ENCODE measurements at regions not wholly inside any gene's neighbourhood (a gene's known extent, or its start where the extent isn't known, plus 50 kb on each side); places are given as distances from the start of the nearest gene placed in this dataset.
"Not testable (repeated sequence)": the region's sequence is repeated elsewhere in the genome, so short reads cannot be mapped to it uniquely, and the experiment has no call there.

GRCh38 chr1:161454865-161455707 is 50.2 kb upstream of the FCGR2A start:
- not testable (repeated sequence) for DNase-seq

GRCh38 chr1:161453950-161454864 is 51.0 kb upstream of the FCGR2A start:
- DNase-seq: peak; percentile 10

GRCh38 chr1:161451698-161452348 is 53.4 kb upstream of the FCGR2A start:
- DNase-seq: not testable (repeated sequence)

GRCh38 chr1:161447760-161448332 is 57.4 kb upstream of the FCGR2A start:
- DNase-seq: not testable (repeated sequence)

- DNase-seq: not testable (repeated sequence)
These were observed 58.1 kb upstream of the FCGR2A start for GRCh38 chr1:161447040-161447759.

- not testable (repeated sequence) for DNase-seq
These were observed 60.5 kb upstream of the FCGR2A start for GRCh38 chr1:161444725-161445124.

GRCh38 chr1:161444255-161444654 is 61.0 kb upstream of the FCGR2A start:
- DNase-seq: not testable (repeated sequence)

- DNase-seq: peak; percentile 23
These were observed 64.9 kb upstream of the FCGR2A start for GRCh38 chr1:161440312-161440894.

- DNase-seq: no peak
These were observed 65.7 kb upstream of the FCGR2A start for GRCh38 chr1:161439280-161440232.

GRCh38 chr1:161433191-161433590 is 65.5 kb upstream of the CFAP126 start:
- not testable (repeated sequence) for DNase-seq

GRCh38 chr1:161432091-161432490 is 64.4 kb upstream of the CFAP126 start:
- DNase-seq: no peak

- peak; percentile 19 for DNase-seq
These were observed 60.2 kb upstream of the CFAP126 start for GRCh38 chr1:161427733-161428516.

GRCh38 chr1:161422914-161423313 is 55.2 kb upstream of the CFAP126 start:
- DNase-seq: not testable (repeated sequence)

GRCh38 chr1:161421456-161421855 is 53.8 kb upstream of the CFAP126 start:
- DNase-seq: no peak

GRCh38 chr1:161420763-161421455 is 53.2 kb upstream of the CFAP126 start:
- DNase-seq: no peak

GRCh38 chr1:161417536-161417935 is 49.9 kb upstream of the CFAP126 start:
- DNase-seq: not testable (repeated sequence)

All from central memory CD4-positive, alpha-beta T cell (primary cell).